HG02943 (cell line): ENCODE measurements at regions not wholly inside any gene's neighbourhood (a gene's known extent, or its start where the extent isn't known, plus 50 kb on each side); places are given as distances from the start of the nearest gene placed in this dataset.

Source experiments
- ATAC-seq: cut with Tn5 transposase; IDR thresholded peaks from one replicate; pipeline ENCODE4 v1.9.1; 2021; ENCODE audit warnings: mild to moderate bottlenecking, low read depth, moderate library complexity; ENCODE audit not compliant: unreplicated experiment

DNA sequence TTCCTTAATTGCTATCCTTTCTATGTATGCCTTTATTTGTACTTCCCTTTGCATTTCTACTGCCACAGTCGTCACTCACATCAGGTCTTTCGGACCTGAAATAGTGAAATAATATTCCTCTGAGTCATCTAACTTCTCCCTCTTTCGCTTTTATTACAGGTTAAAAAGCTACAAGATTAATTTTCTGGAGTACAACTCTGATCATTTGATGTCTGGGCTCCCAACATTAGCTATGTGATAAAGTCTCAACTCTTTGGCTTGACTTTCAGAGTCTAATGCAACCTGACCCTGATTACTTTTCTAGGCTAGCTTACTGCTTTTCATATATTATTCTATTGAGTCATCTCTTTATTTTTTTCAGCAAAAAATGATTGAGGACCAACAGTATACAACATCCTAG, 638.8 kb upstream of the WWC1 start:
- ATAC-seq, result no peak

DNA sequence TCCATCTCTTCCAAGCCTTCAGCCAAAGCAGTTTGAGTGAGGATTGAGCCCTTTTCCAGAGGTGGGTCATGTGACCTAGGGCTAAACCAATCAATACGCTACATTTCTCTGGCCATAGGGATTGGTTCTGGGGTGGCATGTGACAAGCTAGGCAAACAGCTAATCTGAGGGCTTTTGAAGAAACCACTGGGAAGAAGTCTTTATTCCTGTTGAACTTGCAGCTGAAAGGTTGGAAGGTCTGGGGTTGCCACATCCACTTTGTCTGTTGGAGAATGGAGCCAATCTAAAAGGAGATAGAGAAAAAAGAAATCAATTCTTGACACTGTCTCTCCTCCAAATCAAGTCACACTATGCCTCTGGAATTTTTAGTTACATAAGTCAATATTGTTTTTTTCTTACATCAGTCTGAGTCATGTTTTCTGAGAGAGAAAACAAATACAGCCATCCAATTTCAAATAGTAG, 637.8 kb upstream of the WWC1 start:
- no peak for ATAC-seq

DNA sequence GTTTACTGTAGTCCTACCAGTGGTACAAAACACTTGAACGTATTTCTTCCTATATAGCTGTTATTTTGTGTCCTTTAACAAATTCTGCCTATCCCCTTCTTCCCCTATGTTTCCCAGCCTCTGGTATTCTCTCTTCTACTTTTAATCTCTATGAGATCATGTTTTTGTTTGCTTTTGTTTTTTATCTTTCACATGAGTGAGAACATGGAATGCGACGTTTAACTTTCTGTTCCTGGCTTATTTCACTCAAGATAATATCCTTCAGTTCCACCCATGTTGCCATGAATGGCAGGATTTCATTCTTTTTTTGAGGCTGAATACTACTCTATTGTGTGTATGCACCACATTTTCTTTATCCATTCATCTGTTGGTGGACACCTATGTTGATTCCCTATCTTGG, 634.4 kb upstream of the WWC1 start:
- no peak for ATAC-seq

DNA sequence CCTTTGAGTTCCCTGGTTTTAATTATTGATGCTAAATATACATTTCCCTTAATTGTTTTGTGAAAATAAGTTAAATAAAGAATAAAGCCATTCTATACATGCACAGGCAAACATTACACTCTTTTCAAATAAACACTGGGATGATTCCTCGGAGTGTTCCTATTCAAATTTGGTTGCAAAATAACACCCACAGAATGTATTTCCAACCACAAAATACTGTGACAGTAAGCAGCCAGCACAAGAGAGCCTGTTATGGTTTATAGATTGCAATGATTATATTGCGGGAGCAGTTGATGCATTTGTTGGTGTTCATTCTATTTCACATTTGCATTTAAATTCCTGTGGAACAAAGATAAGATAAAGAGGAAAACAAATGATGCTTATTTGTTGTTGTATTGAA, 632.6 kb upstream of the WWC1 start:
- ATAC-seq, result no peak

DNA sequence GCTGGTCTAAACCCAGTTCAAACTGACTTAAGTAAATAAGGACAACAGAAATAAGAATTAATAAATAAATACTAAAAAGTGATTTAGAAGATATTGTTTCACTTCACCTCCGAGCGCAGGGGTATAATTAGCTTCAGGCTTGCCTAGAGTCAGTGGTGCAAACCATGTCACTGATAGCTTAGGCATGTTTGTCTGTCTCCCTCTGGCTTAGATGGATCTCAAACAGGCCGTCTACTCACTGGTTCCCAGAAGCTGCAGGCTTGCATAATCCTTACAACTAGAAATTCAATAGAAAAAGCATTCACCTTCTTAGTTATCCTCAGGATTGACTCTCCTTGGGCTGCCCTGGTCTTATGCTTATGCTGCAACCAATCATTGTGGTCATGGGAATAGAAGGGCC, 629.8 kb upstream of the WWC1 start:
- no peak for ATAC-seq

DNA sequence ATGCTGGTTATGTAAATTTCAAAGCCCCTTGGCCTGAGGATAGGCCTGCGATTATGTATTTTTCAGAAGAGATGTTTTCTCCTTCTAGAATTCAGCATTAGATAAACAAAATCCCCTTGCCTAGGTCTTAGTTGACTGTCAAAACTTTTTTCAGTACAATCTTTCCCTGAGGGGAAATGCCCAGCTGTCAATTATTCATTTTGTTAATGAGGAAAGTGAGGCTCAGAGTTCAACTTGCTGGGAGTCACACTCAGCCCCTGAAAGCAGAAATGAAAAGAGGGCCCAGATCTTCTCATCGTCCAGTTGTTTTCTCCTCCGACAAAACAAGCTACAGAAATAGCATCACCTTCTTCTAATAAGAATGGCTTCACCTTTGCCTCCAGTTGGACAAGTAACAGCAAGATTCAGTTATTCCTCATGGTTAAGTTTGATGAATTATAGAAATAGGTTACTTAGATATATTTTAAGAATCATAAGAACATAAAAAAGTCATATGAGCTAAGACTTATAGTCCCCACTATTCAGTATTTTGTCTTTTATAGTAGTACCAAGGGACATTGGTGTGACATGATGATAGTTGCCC, 627.1 kb upstream of the WWC1 start:
- ATAC-seq, result no peak

DNA sequence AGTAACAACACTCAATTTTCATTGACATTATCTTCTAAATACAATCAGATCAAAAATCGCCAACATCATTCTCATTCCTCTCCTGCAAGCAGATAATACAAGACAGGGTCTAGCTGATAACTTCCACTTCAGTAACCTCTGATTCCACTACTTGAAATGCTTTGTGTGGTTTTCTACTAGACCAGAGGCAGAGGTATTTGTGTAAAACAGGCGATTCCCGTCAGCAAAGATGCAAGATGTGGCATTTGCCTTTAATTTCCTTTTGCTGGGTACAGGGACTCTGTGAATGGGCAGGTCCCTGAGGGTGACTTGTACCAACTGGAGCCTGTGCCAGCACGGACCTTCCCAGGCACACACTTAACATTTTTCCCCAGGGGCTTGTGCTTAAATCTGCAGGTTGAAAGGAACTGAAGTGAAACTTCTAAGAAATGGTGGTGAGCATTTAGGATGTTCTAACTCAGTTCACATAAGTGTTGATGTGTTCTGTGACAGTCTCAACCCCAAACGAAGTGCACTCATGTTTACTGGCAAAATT, 625.5 kb upstream of the WWC1 start:
- ATAC-seq, result no peak

DNA sequence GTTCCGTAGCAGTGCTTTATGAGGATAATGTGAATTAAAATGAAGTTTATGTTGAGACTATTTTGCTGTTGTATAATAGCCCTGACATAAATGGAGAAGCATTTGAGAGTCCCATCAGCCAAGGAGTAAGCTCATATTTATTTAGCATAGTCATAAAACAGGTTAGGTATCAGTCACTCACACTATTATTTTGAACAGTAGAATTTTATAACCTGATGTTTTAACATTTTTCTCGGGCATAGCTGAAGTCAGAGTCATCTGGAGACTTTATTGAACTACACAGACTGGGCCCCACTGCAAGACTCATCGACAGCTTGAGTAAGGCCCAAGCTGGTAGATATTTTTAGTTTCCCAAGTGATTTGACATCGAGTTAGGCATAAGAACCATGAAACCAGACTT, 620.3 kb upstream of the WWC1 start:
- no peak for ATAC-seq

DNA sequence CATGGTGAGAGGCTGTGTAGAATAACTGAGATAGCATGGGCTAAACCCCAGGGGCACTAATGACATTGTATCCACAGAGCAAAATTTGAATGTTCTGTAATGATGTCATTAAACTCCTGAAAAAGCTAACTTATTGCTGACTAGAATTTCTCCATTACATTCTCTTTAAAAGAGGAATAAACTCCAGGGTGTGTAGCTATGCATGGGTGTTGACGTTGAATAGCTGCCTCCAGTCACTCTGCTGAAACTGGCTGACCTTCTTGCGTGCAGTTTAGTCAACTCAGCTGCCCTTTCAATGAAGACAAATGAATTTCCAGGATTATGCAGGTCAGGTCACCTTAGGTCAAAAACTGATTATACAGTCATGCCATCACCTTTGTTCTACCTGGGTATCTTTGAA, 617.5 kb upstream of the WWC1 start:
- no peak for ATAC-seq

DNA sequence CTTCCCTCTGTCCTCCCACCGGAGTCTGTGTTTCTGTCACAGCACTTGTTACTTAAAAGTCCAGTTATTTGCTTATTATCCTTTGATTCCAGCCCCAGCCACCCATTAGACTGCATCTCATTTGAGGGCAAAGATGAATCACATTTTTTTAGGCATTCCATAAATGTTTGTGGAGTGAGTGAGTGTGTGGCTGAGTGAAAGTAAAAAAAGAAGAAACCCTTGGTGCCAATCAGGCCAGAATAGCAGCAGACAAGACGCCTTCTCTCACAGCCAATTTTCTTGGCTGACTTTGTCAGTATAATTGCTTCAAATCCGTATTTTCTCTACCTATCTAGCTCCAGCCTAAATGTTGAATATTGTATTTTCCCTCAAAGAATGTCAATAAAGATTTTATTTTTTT, 613.0 kb upstream of the WWC1 start:
- no peak for ATAC-seq

DNA sequence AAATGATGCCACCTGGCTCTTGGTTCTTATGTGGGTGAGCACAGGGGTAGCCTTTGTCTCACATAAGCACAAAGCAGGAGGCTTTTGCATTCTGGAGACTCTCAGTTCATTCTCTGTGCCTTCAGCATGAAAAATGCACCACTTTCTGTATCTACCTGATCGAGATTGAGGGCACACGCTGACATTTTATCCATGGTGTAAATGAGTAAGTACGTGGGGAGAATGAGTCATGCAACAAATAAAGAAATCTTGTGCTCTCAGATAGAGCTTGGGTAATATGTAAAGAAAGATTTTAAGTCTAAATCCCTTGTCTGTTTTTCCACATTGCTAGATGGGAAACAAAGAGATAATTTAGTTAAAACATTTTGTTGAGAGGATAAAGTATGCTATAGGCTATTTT, 607.2 kb upstream of the WWC1 start:
- no peak for ATAC-seq

DNA sequence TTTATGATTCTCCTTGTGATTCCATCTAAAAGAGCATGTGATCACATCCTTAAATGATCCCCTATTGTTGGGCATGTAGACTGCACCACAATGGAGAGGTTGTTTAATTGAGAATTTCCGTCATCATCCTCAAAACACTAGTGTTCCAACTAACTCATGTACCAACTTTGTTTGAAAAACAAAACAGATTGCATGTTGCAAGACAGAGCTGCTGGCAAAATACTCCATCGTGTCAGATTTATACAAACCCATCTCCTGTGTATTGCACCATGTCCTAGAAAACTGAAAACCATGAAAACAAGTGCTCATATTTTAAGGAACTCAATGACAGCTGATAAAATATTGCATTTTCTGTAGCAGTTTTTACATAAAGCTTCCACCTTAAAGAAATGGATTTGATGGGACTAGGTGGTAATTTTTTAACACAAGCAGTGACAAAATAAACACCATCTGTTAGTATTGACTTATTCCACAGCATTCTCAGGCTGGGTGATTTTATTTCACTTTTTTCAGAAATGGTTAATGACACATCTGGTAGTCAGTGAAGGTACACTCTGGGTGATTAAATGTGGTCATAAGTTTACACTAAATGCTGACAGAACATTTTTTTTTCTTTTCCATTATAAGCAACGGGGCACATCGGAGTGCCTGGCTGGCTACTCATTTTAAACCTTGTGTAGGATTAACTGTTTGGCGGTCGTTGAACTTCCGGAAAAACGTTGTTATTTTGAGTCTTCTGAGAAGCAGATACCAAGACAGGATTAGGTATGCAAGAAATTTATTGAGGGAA, 602.9 kb upstream of the WWC1 start:
- ATAC-seq, result no peak

DNA sequence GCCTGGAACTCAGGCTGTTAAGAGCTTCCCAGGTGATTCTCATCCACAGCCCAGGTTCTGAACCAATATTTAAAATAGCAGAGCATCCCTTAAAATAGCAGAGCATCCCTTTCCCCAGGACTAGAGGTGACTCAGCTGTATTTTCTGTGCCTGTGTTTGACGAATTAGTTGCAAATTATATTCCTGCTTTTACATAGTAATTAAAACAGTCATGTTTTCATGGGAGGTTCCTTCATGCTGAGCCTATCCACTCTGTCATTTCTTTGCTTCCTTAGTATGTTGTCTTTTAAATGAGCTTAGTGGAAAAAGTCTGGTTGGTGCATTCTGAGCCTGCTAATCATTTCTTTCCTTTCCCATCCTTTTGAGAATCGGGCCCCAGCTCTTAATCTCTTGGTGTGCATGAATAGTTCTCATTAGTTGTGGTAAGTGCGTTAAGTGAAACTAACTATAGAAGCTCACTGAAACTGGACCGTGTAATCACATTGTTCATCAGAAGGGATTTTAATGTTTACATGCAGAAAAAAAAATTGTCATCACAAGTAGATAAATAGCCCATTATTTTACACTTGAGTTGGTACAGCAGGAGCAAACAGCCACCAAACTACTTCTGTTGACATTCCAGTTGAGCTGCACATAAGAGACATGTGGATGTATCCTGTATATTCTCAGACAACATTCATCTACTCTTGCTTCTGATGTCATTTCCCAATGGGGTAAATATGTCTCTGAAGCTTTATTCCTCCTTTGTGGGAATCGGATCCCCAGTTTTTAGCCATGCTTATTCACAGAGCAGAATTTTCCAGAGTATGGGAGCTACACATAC, 596.9 kb upstream of the WWC1 start:
- ATAC-seq, result no peak

DNA sequence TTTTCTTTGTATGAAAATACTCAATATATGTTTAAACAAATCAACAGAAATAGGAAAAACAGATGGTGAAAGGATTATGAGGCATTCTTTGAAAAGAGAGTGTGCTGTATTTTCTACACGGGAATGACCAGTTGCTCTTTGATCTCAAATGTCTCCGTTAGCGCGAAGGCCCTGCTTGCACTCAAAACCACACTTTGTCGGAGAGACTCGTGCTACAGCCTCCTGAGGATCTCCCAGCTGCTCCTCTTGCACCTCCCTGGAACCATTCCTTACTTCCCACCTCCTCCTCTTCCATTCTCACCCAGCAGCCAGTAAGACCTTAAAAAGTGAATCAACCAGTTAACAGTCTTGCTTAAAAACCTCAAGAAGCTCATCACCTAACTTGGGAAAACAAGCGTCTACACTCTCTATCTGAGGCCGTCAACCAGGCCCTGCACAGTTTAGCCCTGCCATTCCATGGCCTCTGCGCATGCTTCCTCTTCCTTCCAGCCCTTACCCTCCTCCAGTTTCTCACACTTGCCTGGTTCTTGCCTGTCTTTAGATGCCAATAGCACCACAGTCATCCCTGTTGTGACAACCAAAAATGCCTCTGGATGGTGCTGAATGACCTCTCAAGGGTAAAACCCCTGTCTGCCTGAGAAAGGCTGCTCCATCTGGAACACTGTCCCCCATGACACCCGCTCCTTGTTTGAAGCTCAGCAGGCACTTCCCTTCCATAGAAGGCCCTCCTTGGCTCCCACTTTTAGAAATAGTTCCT, 594.7 kb upstream of the WWC1 start:
- no peak for ATAC-seq

DNA sequence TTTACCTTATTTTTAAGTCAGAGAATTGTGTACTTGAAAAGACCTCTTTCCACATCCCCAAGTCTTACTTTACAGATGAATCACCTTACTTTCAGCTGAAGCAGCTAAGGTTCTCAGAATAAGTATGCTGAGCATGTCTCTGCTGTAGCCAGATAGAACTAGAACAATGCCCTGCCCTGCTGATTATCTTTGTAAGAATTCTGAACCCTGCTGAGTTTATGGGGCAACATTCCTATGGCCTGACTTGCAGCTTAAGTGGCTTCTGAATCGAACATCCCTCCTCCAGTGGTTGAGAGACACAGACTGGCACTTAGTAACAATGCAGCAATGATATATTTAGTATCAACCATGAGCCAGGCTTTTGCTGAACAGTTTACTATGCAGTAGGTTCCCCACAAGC, 592.0 kb upstream of the WWC1 start:
- ATAC-seq, result no peak

DNA sequence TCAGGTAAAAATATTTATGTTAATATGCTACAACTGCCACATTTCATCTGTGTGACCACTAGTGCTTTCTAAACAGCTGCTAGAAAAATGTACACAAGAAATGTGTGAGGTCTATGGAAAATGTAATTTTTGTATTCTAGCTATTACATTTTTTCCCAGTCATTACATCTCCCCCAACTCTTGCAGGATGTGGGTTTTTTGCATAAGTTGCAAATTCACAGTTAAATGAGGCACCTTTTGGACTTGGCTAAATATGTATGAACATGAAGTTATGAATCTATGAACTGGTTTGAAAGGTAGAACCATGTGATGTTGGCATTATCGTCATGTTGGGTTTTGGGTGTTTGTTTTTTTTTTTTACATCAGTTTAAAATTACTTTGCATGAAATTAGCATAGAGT, 590.4 kb upstream of the WWC1 start:
- no peak for ATAC-seq

DNA sequence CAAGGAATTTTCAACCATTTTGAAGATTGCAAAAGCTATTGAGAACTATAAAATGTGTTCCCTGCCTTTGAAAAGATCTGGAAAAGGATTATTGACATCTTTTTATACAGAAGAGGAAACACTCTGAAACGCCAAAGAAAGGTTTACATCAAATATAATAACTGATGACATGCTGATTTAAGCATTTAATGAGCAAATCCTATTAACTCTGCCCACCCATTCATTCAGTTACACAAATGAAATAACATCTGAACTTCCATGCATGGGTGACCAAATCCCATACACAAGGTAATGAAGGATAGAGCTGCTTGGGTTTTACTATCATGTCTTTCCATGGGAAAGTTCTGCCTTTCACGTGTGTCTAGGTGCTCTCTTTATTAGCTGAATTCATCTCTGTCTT, 589.4 kb upstream of the WWC1 start:
- ATAC-seq, result no peak

DNA sequence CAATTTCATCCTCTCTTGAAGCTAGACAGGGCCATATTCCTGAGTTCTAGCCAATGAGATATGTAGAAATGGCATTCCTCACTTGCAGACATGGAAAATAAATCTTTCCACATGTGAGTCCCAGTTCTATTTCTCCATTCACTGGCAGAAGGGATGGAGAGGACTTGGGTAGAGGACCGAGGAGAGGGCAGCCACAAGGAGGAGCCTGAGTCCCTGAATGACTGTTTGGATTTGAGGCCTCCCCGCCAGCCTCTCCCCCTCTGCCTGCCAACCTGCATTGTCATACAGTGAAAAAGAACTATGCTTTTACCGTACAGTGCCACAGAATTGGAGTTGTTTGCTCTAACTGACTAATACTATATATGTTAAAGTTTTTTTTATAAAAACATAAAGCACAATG, 583.0 kb upstream of the WWC1 start:
- no peak for ATAC-seq

DNA sequence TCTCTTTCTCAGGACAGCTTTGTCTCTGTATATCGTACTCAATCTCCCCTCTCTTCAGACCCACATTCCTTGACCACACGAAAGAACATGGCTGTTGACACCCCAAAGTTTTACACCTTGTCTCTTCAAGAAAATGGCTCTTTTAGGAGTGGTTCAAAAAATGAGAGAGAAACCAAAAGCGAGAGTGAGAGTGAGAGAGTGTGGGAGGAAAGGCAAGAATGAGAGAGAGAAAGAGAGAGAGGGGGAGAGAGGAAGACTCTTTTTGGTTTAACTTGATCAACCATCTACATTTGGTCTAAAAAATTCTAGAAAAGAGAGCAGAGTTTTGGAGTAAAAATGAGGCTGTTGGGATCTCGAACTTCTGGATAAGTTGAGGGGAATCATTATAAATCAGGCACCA, 581.8 kb upstream of the WWC1 start:
- ATAC-seq, result no peak

DNA sequence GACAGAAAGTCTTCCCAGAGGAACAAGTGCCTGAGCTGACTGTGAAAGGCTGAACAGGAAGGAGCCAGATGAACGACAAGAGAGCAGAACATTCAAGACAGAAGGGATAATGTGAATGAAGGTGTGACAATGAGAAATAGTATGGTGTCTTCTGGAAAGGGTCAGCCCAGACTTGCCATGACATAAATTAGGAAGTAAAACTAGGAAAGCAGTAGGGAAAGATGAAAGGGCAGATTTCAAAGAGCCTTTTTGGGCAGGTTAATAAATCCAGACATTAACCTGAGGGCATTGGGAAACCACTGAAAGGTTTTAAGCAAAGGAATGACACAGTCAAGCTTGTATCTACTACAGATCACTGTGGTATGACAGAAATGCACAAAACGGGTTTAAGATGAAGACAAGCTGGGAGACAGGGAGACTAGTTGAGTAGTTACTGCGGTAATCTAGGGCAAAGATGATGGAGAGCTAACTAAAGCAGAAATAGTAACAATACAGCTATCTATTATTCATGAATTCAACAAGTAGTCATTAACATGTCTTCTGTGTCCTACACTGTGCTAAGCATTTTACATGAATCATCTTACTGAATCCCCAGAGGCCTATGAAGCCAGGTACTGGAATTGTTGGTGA, 580.9 kb upstream of the WWC1 start:
- ATAC-seq, result no peak
